KMS-11 (cell line): ENCODE measurements at regions not wholly inside any gene's neighbourhood (a gene's known extent, or its start where the extent isn't known, plus 50 kb on each side); places are given as distances from the start of the nearest gene placed in this dataset.

Source experiments
- H2AFZ ChIP-seq: fragments of 200-600 bp; sonication (generic); 2 replicates; pipeline ENCODE4 v1.6.1; 2016; ENCODE audit warnings: antibody characterized with exemption, mixed run types, low read depth
- H3K27ac ChIP-seq: fragments of 200-600 bp; sonication (generic); 2 replicates; pipeline ENCODE4 v1.6.1; 2016; ENCODE audit warnings: mild to moderate bottlenecking, mixed run types
- H3K27me3 ChIP-seq: fragments of 200-600 bp; sonication (generic); 2 replicates; pipeline ENCODE4 v1.6.1; 2017; ENCODE audit warnings: mild to moderate bottlenecking, low read depth, mixed run types, moderate library complexity; ENCODE audit not compliant: insufficient read depth
- H3K36me3 ChIP-seq: fragments of 200-600 bp; sonication (generic); 2 replicates; pipeline ENCODE4 v1.6.1; 2017; ENCODE audit warnings: mild to moderate bottlenecking, mixed run types; ENCODE audit not compliant: insufficient read depth
- H3K4me1 ChIP-seq: fragments of 200-600 bp; sonication (generic); 2 replicates; pipeline ENCODE4 v1.6.1; 2016; ENCODE audit warnings: mild to moderate bottlenecking, low read depth, mixed run types; ENCODE audit not compliant: poor library complexity, severe bottlenecking
- H3K4me2 ChIP-seq: fragments of 200-600 bp; sonication (generic); 2 replicates; pipeline ENCODE4 v1.7.0; 2016; ENCODE audit warnings: mild to moderate bottlenecking, mixed run types
- H3K4me3 ChIP-seq: fragments of 200-600 bp; sonication (generic); IDR thresholded peaks from 2 replicates; pipeline ENCODE4 v1.6.1; 2017; ENCODE audit warnings: low read depth, low read length, mixed read lengths; ENCODE audit not compliant: insufficient read depth
- H3K79me2 ChIP-seq: fragments of 200-600 bp; sonication (generic); 2 replicates; pipeline ENCODE4 v1.6.1; 2016; ENCODE audit warnings: low read depth, mixed run types; ENCODE audit not compliant: insufficient read depth
- H3K9ac ChIP-seq: fragments of 200-600 bp; sonication (generic); 2 replicates; pipeline ENCODE4 v1.6.1; 2016; ENCODE audit warnings: mild to moderate bottlenecking, mixed run types
- H4K20me1 ChIP-seq: fragments of 200-600 bp; sonication (generic); 2 replicates; pipeline ENCODE4 v1.6.1; 2016; ENCODE audit warnings: mild to moderate bottlenecking, mixed run types; ENCODE audit not compliant: insufficient read depth
- CTCF ChIP-seq: fragments of 200-600 bp; sonication (generic); conservative IDR thresholded peaks from 2 replicates; pipeline ENCODE4 v1.6.1; 2017; ENCODE audit warnings: low read depth, mild to moderate bottlenecking, antibody characterized with exemption, low read length, moderate library complexity, mixed read lengths

- Histone ChIP-seq H3K36me3 (no peaks in the 10 kb centered on the region), H3K4me1 (peaks cover 22% of the 10 kb centered on the region), H3K27me3 (no peaks in the 10 kb centered on the region), H3K27ac (no peak overlapping the region), H3K79me2 (no peaks in the 10 kb centered on the region), H2AFZ (peak overlapping the region; percentile 42; the same call in 1 of the 2 replicates), H4K20me1 (no peaks in the 10 kb centered on the region), H3K4me2 (peak overlapping the region; percentile 27), H3K9ac (no peak overlapping the region), H3K4me3 (no peak overlapping the region)
- peak; percentile 50 for TF ChIP-seq CTCF
Observed at GRCh38 chr6:139996253-139996834, 621.9 kb upstream of the CITED2 start.

GRCh38 chr6:139994998-139995397, 620.5 kb upstream of the CITED2 start:
- no peak for TF ChIP-seq CTCF
- H2AFZ ChIP-seq, result no peak overlapping the region
- H3K27me3 ChIP-seq, result no peaks in the 10 kb centered on the region
- H3K36me3 ChIP-seq, result no peaks in the 10 kb centered on the region
- H3K4me1 ChIP-seq, result peaks cover 22% of the 10 kb centered on the region
- H3K9ac ChIP-seq, result no peak overlapping the region
- no peak overlapping the region for H3K4me3 ChIP-seq
- H3K27ac ChIP-seq, result no peak overlapping the region
- H4K20me1 ChIP-seq, result no peaks in the 10 kb centered on the region
- H3K4me2 ChIP-seq, result no peak overlapping the region
- no peaks in the 10 kb centered on the region for H3K79me2 ChIP-seq

- H3K79me2 ChIP-seq, result no peaks in the 10 kb centered on the region
- H4K20me1 ChIP-seq, result no peaks in the 10 kb centered on the region
- no peaks in the 10 kb centered on the region for H3K36me3 ChIP-seq
- no peak overlapping the region for H2AFZ ChIP-seq
- no peak overlapping the region for H3K4me2 ChIP-seq
- H3K9ac ChIP-seq, result no peak overlapping the region
- no peak for TF ChIP-seq CTCF
- no peaks in the 10 kb centered on the region for H3K27me3 ChIP-seq
- H3K4me1 ChIP-seq, result peaks cover 5% of the 10 kb centered on the region
- no peak overlapping the region for H3K4me3 ChIP-seq
- H3K27ac ChIP-seq, result no peak overlapping the region
Observed at GRCh38 chr6:139990856-139991465, 616.5 kb upstream of the CITED2 start.

- no peaks in the 10 kb centered on the region for H3K4me1 ChIP-seq
- no peaks in the 10 kb centered on the region for H3K79me2 ChIP-seq
- no peak overlapping the region for H3K4me3 ChIP-seq
- H3K9ac ChIP-seq, result no peak overlapping the region
- H3K36me3 ChIP-seq, result no peaks in the 10 kb centered on the region
- no peak overlapping the region for H3K4me2 ChIP-seq
- no peak overlapping the region for H3K27ac ChIP-seq
- no peak for TF ChIP-seq CTCF
- no peak overlapping the region for H2AFZ ChIP-seq
- H3K27me3 ChIP-seq, result no peaks in the 10 kb centered on the region
- H4K20me1 ChIP-seq, result no peaks in the 10 kb centered on the region
Observed at GRCh38 chr6:139990026-139990686, 615.7 kb upstream of the CITED2 start.
